ENCODE measurements at regions not wholly inside any gene's neighbourhood (a gene's known extent, or its start where the extent isn't known, plus 50 kb on each side); places are given as distances from the start of the nearest gene placed in this dataset.

- Mint-ChIP-seq H3K27me3 (ENCODE audit: low read depth in 2 of 2) (no peaks in the 10 kb centered on the region), H3K4me3 (no peak overlapping the region), H3K36me3 (no peaks in the 10 kb centered on the region), H3K4me1 (no peaks in the 10 kb centered on the region), H3K9me3 (no peaks in the 10 kb centered on the region), H3K27ac (no peak overlapping the region)
- intact Hi-C loops (cut with micrococcal nuclease): no loop called here
- H3K36me3 ChIP-seq (ENCODE audit: control insufficient read depth, insufficient read depth, low read length): no peaks in the 10 kb centered on the region
- TF ChIP-seq, protein P1, sequence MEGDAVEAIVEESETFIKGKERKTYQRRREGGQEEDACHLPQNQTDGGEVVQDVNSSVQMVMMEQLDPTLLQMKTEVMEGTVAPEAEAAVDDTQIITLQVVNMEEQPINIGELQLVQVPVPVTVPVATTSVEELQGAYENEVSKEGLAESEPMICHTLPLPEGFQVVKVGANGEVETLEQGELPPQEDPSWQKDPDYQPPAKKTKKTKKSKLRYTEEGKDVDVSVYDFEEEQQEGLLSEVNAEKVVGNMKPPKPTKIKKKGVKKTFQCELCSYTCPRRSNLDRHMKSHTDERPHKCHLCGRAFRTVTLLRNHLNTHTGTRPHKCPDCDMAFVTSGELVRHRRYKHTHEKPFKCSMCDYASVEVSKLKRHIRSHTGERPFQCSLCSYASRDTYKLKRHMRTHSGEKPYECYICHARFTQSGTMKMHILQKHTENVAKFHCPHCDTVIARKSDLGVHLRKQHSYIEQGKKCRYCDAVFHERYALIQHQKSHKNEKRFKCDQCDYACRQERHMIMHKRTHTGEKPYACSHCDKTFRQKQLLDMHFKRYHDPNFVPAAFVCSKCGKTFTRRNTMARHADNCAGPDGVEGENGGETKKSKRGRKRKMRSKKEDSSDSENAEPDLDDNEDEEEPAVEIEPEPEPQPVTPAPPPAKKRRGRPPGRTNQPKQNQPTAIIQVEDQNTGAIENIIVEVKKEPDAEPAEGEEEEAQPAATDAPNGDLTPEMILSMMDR (IDR thresholded peaks at IDR 0.05): no peak
- DNase-seq: no peak
- H3K4me1 ChIP-seq (ENCODE audit: control insufficient read depth, insufficient read depth, low read length): no peaks in the 10 kb centered on the region
- no peak for ATAC-seq
- no peak overlapping the region for H3K27ac ChIP-seq (ENCODE audit: low read length)
- H3K4me3 ChIP-seq (ENCODE audit: low read length): no peak overlapping the region
- no peaks in the 10 kb centered on the region for H3K27me3 ChIP-seq (ENCODE audit: control insufficient read depth, insufficient read depth, low read length)
- no peaks in the 10 kb centered on the region for H3K9me3 ChIP-seq (ENCODE audit: control insufficient read depth, insufficient read depth, low read length)
Measured at GRCh38 chrX:34562006-34562405, 95.1 kb downstream of the TMEM47 start.

DNA sequence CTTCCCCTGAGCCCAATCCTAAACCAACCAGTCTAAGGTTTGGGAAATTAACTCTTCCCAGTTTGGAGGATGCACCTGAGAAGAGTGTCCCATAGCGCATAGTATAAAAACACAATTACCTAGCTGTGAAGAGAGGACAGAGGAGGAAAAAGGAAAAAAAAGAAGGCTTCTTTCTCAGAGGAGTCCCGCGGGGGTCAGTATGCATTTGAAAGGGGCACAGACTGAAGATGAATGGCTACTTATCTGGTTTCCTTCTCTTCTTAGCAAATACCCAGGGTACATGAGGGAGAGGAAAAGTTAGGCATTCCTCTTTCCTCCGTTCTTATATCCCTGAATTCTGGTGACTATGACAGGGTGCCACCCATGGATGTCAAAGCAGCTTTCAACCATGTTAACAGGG is 96.9 kb downstream of the TMEM47 start:
- ATAC-seq: no peak
- Histone ChIP-seq H3K27me3 (ENCODE audit: control insufficient read depth, insufficient read depth, low read length) (no peaks in the 10 kb centered on the region), H3K27ac (ENCODE audit: low read length) (no peak overlapping the region), H3K4me3 (ENCODE audit: low read length) (no peak overlapping the region), H3K4me1 (ENCODE audit: control insufficient read depth, insufficient read depth, low read length) (no peaks in the 10 kb centered on the region), H3K36me3 (ENCODE audit: control insufficient read depth, insufficient read depth, low read length) (no peaks in the 10 kb centered on the region), H3K9me3 (ENCODE audit: control insufficient read depth, insufficient read depth, low read length) (no peaks in the 10 kb centered on the region)
- Mint-ChIP-seq H3K27ac (no peak overlapping the region), H3K9me3 (peaks cover 2 to 3% of the 10 kb centered on the region in 2 donors), H3K27me3 (ENCODE audit: low read depth in 2 of 2) (no peaks in the 10 kb centered on the region), H3K4me1 (no peaks in the 10 kb centered on the region), H3K36me3 (no peaks in the 10 kb centered on the region), H3K4me3 (no peak overlapping the region)
- intact Hi-C loops (cut with micrococcal nuclease): no loop called here
- WGBS (ENCODE audit: insufficient coverage): no CpG with 5 or more reads among the region's 4 CpGs
- no peak for DNase-seq
- TF ChIP-seq, protein P1 (IDR thresholded peaks at IDR 0.05): no peak

DNA sequence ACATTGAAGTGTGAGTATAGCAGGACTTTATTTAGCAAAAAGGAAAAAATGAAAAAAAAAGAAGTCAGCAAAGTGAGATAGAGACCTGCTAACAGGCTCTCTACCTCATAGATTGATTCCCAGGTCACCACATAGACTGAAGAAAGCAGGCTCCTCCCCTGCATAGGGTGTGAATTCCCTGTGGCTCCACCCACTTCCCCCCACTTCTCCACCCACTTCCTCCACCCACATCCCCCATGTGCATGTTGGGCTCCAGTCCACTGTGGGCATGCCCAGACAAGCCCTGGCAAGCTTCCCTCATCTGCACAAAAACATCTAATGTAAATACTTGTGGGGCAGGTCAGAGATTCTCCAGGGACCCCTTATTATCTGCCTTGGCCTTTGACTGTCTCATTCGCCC is 97.8 kb downstream of the TMEM47 start:
- no peak overlapping the region for H3K27ac ChIP-seq (ENCODE audit: low read length)
- no peaks in the 10 kb centered on the region for H3K4me1 ChIP-seq (ENCODE audit: control insufficient read depth, insufficient read depth, low read length)
- Mint-ChIP-seq H3K4me3 (no peak overlapping the region), H3K27me3 (ENCODE audit: low read depth in 2 of 2) (no peaks in the 10 kb centered on the region), H3K36me3 (no peaks in the 10 kb centered on the region), H3K9me3 (peaks cover 2 to 3% of the 10 kb centered on the region in 2 donors), H3K4me1 (no peaks in the 10 kb centered on the region), H3K27ac (no peak overlapping the region)
- H3K36me3 ChIP-seq (ENCODE audit: control insufficient read depth, insufficient read depth, low read length): no peaks in the 10 kb centered on the region
- TF ChIP-seq, protein P1 (IDR thresholded peaks at IDR 0.05): no peak
- ATAC-seq: no peak
- intact Hi-C loops (cut with micrococcal nuclease): no loop called here
- H3K4me3 ChIP-seq (ENCODE audit: low read length): no peak overlapping the region
- no peaks in the 10 kb centered on the region for H3K9me3 ChIP-seq (ENCODE audit: control insufficient read depth, insufficient read depth, low read length)
- no peak for DNase-seq
- no peaks in the 10 kb centered on the region for H3K27me3 ChIP-seq (ENCODE audit: control insufficient read depth, insufficient read depth, low read length)
- WGBS (ENCODE audit: insufficient coverage): no CpG with 5 or more reads among the region's 1 CpG

DNA sequence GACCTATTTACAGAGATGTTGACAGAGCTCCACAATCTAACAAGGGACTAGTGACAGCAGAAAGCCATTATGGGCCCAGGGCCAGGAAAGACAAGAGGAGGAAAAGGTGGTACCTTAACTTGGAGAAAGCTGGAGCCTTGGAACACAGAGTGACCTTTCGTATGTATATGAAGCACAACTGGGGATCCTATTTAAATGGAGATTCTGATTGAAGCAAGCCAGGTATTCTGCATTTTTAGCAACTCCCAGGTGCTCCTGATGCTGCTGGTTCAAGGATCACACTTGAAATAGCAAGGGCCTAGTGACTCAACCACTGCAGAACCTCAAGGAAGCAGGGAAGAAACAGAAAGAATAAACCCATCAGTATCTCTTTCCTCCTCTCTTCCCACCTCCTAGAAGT is 99.4 kb downstream of the TMEM47 start:
- TF ChIP-seq, protein P1 (IDR thresholded peaks at IDR 0.05): no peak
- Mint-ChIP-seq H3K27ac (no peak overlapping the region), H3K9me3 (peaks cover 5 to 6% of the 10 kb centered on the region in 2 donors), H3K27me3 (ENCODE audit: low read depth in 2 of 2) (no peaks in the 10 kb centered on the region), H3K36me3 (no peaks in the 10 kb centered on the region), H3K4me3 (no peak overlapping the region), H3K4me1 (no peaks in the 10 kb centered on the region)
- no peak overlapping the region for H3K27ac ChIP-seq (ENCODE audit: low read length)
- ATAC-seq: no peak
- H3K27me3 ChIP-seq (ENCODE audit: control insufficient read depth, insufficient read depth, low read length): no peaks in the 10 kb centered on the region
- whole genome bisulfite sequencing (ENCODE audit: insufficient coverage): 93% methylated on average over 1 of the region's 1 CpG
- no peaks in the 10 kb centered on the region for H3K36me3 ChIP-seq (ENCODE audit: control insufficient read depth, insufficient read depth, low read length)
- no peak for DNase-seq
- no peaks in the 10 kb centered on the region for H3K4me1 ChIP-seq (ENCODE audit: control insufficient read depth, insufficient read depth, low read length)
- no peaks in the 10 kb centered on the region for H3K9me3 ChIP-seq (ENCODE audit: control insufficient read depth, insufficient read depth, low read length)
- no peak overlapping the region for H3K4me3 ChIP-seq (ENCODE audit: low read length)
- intact Hi-C loops (cut with micrococcal nuclease): no loop called here

Measured in natural killer cell (primary cell).